Keratinocyte (primary cell): ENCODE measurements at regions not wholly inside any gene's neighbourhood (a gene's known extent, or its start where the extent isn't known, plus 50 kb on each side); places are given as distances from the start of the nearest gene placed in this dataset.

Experiments used
- EZH2 ChIP-seq: IDR thresholded peaks from one replicate; pipeline ENCODE4 v1.6.1; 2012; ENCODE audit warnings: inconsistent platforms, mild to moderate bottlenecking, low read length, moderate library complexity
- TF ChIP-seq, protein P1 (sequence below), 3 experiments: IDR thresholded peaks in 1 of 3; conservative IDR thresholded peaks in 1 of 3; optimal IDR thresholded peaks in 1 of 3; 2 replicates in 2 of 3; 3 replicates in 1 of 3; pipeline versions ENCODE3 to v1.5.1; 2011; ENCODE audit warnings: low read length in 3 of 3, mild to moderate bottlenecking in 3 of 3, moderate library complexity in 2 of 3, control low read depth in 1 of 3, inconsistent platforms in 1 of 3; ENCODE audit not compliant: insufficient read depth in 2 of 3; ENCODE audit errors: extremely low read depth in 1 of 3

- TF ChIP-seq, protein P1, sequence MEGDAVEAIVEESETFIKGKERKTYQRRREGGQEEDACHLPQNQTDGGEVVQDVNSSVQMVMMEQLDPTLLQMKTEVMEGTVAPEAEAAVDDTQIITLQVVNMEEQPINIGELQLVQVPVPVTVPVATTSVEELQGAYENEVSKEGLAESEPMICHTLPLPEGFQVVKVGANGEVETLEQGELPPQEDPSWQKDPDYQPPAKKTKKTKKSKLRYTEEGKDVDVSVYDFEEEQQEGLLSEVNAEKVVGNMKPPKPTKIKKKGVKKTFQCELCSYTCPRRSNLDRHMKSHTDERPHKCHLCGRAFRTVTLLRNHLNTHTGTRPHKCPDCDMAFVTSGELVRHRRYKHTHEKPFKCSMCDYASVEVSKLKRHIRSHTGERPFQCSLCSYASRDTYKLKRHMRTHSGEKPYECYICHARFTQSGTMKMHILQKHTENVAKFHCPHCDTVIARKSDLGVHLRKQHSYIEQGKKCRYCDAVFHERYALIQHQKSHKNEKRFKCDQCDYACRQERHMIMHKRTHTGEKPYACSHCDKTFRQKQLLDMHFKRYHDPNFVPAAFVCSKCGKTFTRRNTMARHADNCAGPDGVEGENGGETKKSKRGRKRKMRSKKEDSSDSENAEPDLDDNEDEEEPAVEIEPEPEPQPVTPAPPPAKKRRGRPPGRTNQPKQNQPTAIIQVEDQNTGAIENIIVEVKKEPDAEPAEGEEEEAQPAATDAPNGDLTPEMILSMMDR (optimal IDR thresholded peaks at IDR 0.05 in 1 of 3, IDR thresholded peaks at IDR 0.05 in 1 of 3, conservative IDR thresholded peaks at IDR 0.05 in 1 of 3; ENCODE audit: extremely low read depth in 1 of 3, insufficient read depth in 2 of 3, low read length in 3 of 3) = no peak
- TF ChIP-seq EZH2 = no peak
Observed at GRCh38 chr3:106454497-106454896, 585.7 kb upstream of the CBLB start.
